ENCODE measurements at regions not wholly inside any gene's neighbourhood (a gene's known extent, or its start where the extent isn't known, plus 50 kb on each side); places are given as distances from the start of the nearest gene placed in this dataset.

DNA sequence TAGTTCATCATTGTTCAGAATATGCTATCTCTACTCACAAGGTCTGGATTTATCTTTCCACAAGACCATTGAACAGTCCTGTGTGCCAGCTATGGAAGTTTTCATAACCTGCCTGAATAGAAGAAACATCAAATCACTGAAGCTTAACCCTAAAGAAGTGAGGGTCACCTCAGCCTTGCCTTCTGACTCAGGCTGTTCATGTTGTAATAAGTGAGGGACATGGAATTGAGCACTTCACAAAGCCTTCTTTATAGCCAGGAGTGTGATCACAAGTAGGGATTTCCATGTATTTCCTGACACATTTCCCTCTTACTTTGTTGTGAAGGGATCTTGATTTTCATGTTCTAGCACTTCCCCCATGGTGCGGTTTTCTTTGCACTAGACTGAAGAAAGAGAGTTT lies 577.5 kb upstream of the WWC1 start:
- Histone ChIP-seq H3K27ac (no peak overlapping the region), H3K9me3 (no peaks in the 10 kb centered on the region), H3K36me3 (no peaks in the 10 kb centered on the region), H3K27me3 (no peaks in the 10 kb centered on the region), H3K4me1 (no peaks in the 10 kb centered on the region), H3K4me3 (no peak overlapping the region)
- intact Hi-C loops (cut with DNase I; ENCODE audit: low total_unique reads), result no loop called here
- DNase-seq, result no peak
- TF ChIP-seq, protein P1, sequence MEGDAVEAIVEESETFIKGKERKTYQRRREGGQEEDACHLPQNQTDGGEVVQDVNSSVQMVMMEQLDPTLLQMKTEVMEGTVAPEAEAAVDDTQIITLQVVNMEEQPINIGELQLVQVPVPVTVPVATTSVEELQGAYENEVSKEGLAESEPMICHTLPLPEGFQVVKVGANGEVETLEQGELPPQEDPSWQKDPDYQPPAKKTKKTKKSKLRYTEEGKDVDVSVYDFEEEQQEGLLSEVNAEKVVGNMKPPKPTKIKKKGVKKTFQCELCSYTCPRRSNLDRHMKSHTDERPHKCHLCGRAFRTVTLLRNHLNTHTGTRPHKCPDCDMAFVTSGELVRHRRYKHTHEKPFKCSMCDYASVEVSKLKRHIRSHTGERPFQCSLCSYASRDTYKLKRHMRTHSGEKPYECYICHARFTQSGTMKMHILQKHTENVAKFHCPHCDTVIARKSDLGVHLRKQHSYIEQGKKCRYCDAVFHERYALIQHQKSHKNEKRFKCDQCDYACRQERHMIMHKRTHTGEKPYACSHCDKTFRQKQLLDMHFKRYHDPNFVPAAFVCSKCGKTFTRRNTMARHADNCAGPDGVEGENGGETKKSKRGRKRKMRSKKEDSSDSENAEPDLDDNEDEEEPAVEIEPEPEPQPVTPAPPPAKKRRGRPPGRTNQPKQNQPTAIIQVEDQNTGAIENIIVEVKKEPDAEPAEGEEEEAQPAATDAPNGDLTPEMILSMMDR (IDR thresholded peaks at IDR 0.05), result no peak

GRCh38 chr5:167716126-167716775 lies 575.2 kb upstream of the WWC1 start:
- H3K9me3 ChIP-seq, result no peaks in the 10 kb centered on the region
- H3K27ac ChIP-seq, result no peak overlapping the region
- H3K4me3 ChIP-seq, result no peak overlapping the region
- H3K27me3 ChIP-seq, result peaks cover 0 to 6% of the 10 kb centered on the region in 2 donors
- TF ChIP-seq, protein P1 (IDR thresholded peaks at IDR 0.05), result no peak
- no peaks in the 10 kb centered on the region for H3K4me1 ChIP-seq
- intact Hi-C loops (cut with DNase I; ENCODE audit: low total_unique reads), result no loop called here
- DNase-seq, result no peak
- no peaks in the 10 kb centered on the region for H3K36me3 ChIP-seq

GRCh38 chr5:167720259-167720658 lies 571.2 kb upstream of the WWC1 start:
- H3K9me3 ChIP-seq, result no peaks in the 10 kb centered on the region
- TF ChIP-seq, protein P1 (IDR thresholded peaks at IDR 0.05), result no peak
- no peak overlapping the region for H3K4me3 ChIP-seq
- H3K27ac ChIP-seq, result no peak overlapping the region
- no peak for DNase-seq
- no peaks in the 10 kb centered on the region for H3K36me3 ChIP-seq
- intact Hi-C loops (cut with DNase I; ENCODE audit: low total_unique reads), result loop anchor here (5.0 to 10.0 kb wide), 2 partner anchors 295 to 502 kb away; no protein-coding TSS in a partner anchor
- peaks cover 0 to 6% of the 10 kb centered on the region in 2 donors for H3K27me3 ChIP-seq
- peaks cover 0 to 5% (median 2%) of the 10 kb centered on the region in 4 donors for H3K4me1 ChIP-seq

- no peaks in the 10 kb centered on the region for H3K36me3 ChIP-seq
- peaks cover 0 to 6% of the 10 kb centered on the region in 2 donors for H3K27me3 ChIP-seq
- H3K27ac ChIP-seq, result no peak overlapping the region
These were observed 570.7 kb upstream of the WWC1 start for GRCh38 chr5:167720676-167721260.

DNA sequence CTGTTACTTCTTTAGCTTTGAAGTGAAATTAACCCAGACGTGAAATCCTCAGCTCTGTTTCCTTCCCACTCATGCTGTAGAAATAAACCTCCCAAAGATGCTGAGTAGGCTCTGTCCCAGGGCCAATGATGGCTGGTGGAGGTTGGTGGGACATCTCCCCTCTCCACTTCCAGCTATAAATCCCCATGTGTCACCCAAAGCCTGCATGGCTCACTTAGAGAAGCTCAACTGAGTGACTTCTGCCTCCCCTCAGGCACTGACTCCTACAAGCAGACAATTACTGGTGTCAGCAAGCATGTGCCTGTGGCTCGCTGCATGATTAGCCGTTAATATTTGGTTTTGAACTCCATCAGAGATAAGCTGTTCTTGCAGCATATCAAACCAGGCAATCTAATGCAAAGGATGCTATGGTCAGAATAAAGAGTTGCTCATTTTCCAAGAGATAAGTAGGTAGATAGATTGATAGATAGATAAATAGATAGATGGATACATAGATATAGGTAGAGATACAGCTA lies 569.5 kb upstream of the WWC1 start:
- H3K27ac ChIP-seq, result no peak overlapping the region
- peaks cover 0 to 6% of the 10 kb centered on the region in 2 donors for H3K27me3 ChIP-seq
- no peak overlapping the region for H3K4me3 ChIP-seq
- no peaks in the 10 kb centered on the region for H3K36me3 ChIP-seq
- peaks cover 0 to 5% (median 2%) of the 10 kb centered on the region in 4 donors for H3K4me1 ChIP-seq
- TF ChIP-seq, protein P1 (IDR thresholded peaks at IDR 0.05), result no peak
- no peaks in the 10 kb centered on the region for H3K9me3 ChIP-seq
- no peak for DNase-seq
- intact Hi-C loops (cut with DNase I; ENCODE audit: low total_unique reads), result loop anchor here (5.0 to 10.0 kb wide), 2 partner anchors 293 to 500 kb away; no protein-coding TSS in a partner anchor

More at GRCh38 chr5:167720676-167721260, 570.7 kb upstream of the WWC1 start:
- TF ChIP-seq, protein P1 (IDR thresholded peaks at IDR 0.05), result no peak
- no peaks in the 10 kb centered on the region for H3K9me3 ChIP-seq
- DNase-seq, result no peak
- H3K4me3 ChIP-seq, result no peak overlapping the region
- peaks cover 0 to 5% (median 2%) of the 10 kb centered on the region in 4 donors for H3K4me1 ChIP-seq
- intact Hi-C loops (cut with DNase I; ENCODE audit: low total_unique reads), result loop anchor here (5.0 to 10.0 kb wide), 2 partner anchors 294 to 502 kb away; no protein-coding TSS in a partner anchor

Data from tibial artery (tissue), 4 donors.